Mesenchymal stem cell (in vitro differentiated cells and primary cell): ENCODE measurements at regions not wholly inside any gene's neighbourhood (a gene's known extent, or its start where the extent isn't known, plus 50 kb on each side); places are given as distances from the start of the nearest gene placed in this dataset.

Source experiments
- DNase-seq: peaks from one replicate; pipeline ENCODE4 v3.0.0-alpha.2; 2013
- H2AFZ ChIP-seq: one replicate; pipeline ENCODE4 v1.6.1; 2013; ENCODE audit warnings: low read depth, mild to moderate bottlenecking, control low read depth, inconsistent platforms, low read length, moderate library complexity
- H2AK5ac ChIP-seq: 2 replicates; pipeline ENCODE4 v1.6.1; 2013; ENCODE audit warnings: low read length, moderate library complexity, mild to moderate bottlenecking, inconsistent platforms; ENCODE audit not compliant: severe bottlenecking
- H2BK120ac ChIP-seq: one replicate; pipeline ENCODE4 v1.6.1; 2013; ENCODE audit warnings: low read depth, mild to moderate bottlenecking, inconsistent platforms, low read length, moderate library complexity
- H2BK12ac ChIP-seq, 2 experiments: one replicate each; pipeline ENCODE4 v1.6.1; 2013; ENCODE audit warnings: inconsistent platforms in 2 of 2, low read length in 2 of 2, mild to moderate bottlenecking in 2 of 2, moderate library complexity in 2 of 2, control low read depth in 1 of 2
- H2BK15ac ChIP-seq: one replicate; pipeline ENCODE4 v1.6.1; 2013; ENCODE audit warnings: mild to moderate bottlenecking, low read depth, inconsistent platforms; ENCODE audit not compliant: poor library complexity, severe bottlenecking
- H2BK5ac ChIP-seq: 2 replicates; pipeline ENCODE4 v1.6.1; 2013; ENCODE audit warnings: low read depth, mild to moderate bottlenecking, low read length, control low read depth, inconsistent platforms; ENCODE audit not compliant: poor library complexity, severe bottlenecking
- H3K14ac ChIP-seq, 2 experiments: one replicate each; pipeline ENCODE4 v1.6.1; 2013; ENCODE audit warnings: inconsistent platforms in 2 of 2, low read length in 2 of 2, control low read depth in 1 of 2, mild to moderate bottlenecking in 1 of 2, moderate library complexity in 1 of 2
- H3K18ac ChIP-seq, 2 experiments: one replicate each; pipeline ENCODE4 v1.6.1; 2013; ENCODE audit warnings: inconsistent platforms in 2 of 2, low read length in 2 of 2, control low read depth in 1 of 2, low read depth in 1 of 2, mild to moderate bottlenecking in 1 of 2
- H3K23ac ChIP-seq, 2 experiments: one replicate each; pipeline ENCODE4 v1.6.1; 2013; ENCODE audit warnings: inconsistent platforms in 2 of 2, low read length in 2 of 2, mild to moderate bottlenecking in 2 of 2, moderate library complexity in 2 of 2, control low read depth in 1 of 2
- H3K27ac ChIP-seq: 2 replicates; pipeline ENCODE4 v1.5.1; 2013; ENCODE audit warnings: mild to moderate bottlenecking, moderate library complexity, low read length, control low read depth, inconsistent platforms; ENCODE audit not compliant: poor library complexity, severe bottlenecking
- H3K27me3 ChIP-seq, 2 experiments: 2 replicates each; pipeline versions ENCODE4 v1.6.1 to v1.7.0; 2013; ENCODE audit warnings: low read length in 2 of 2, mild to moderate bottlenecking in 2 of 2, moderate library complexity in 2 of 2, control low read depth in 1 of 2, inconsistent platforms in 1 of 2; ENCODE audit not compliant: control insufficient read depth in 1 of 2, insufficient read depth in 1 of 2
- H3K36me3 ChIP-seq, 2 experiments: 2 replicates each; pipeline versions ENCODE4 v1.6.1 to v1.7.0; 2013; ENCODE audit warnings: low read length in 2 of 2, control low read depth in 1 of 2, inconsistent platforms in 1 of 2, low read depth in 1 of 2, mild to moderate bottlenecking in 1 of 2; ENCODE audit not compliant: insufficient read depth in 2 of 2, control insufficient read depth in 1 of 2
- H3K4ac ChIP-seq, 2 experiments: one replicate each; pipeline ENCODE4 v1.6.1; 2013; ENCODE audit warnings: inconsistent platforms in 2 of 2, low read length in 2 of 2, mild to moderate bottlenecking in 2 of 2, moderate library complexity in 2 of 2, control low read depth in 1 of 2, low read depth in 1 of 2
- H3K4me1 ChIP-seq: 2 replicates; pipeline ENCODE4 v1.6.1; 2013; ENCODE audit warnings: low read depth, low read length, control low read depth; ENCODE audit not compliant: control insufficient read depth, insufficient read depth
- H3K4me2 ChIP-seq: 2 replicates; pipeline ENCODE4 v1.6.1; 2013; ENCODE audit warnings: low read length, mild to moderate bottlenecking, inconsistent platforms; ENCODE audit not compliant: poor library complexity, severe bottlenecking
- H3K4me3 ChIP-seq, 2 experiments: 2 replicates each; pipeline versions ENCODE4 v1.5.1 to v1.7.0; 2013; ENCODE audit warnings: low read length in 2 of 2, mild to moderate bottlenecking in 2 of 2, control low read depth in 1 of 2, low read depth in 1 of 2; ENCODE audit not compliant: insufficient read depth in 1 of 2
- H3K79me1 ChIP-seq: replicated peaks from 2 replicates; pipeline ENCODE4 v1.6.1; 2013; ENCODE audit warnings: mild to moderate bottlenecking, control low read depth, low read length, inconsistent platforms; ENCODE audit not compliant: poor library complexity, severe bottlenecking
- H3K9ac ChIP-seq: 2 replicates; pipeline ENCODE4 v1.7.0; 2013; ENCODE audit warnings: mild to moderate bottlenecking, low read length, moderate library complexity
- H3K9me3 ChIP-seq: 2 replicates; pipeline ENCODE4 v1.7.0; 2013; ENCODE audit warnings: mild to moderate bottlenecking, low read length; ENCODE audit not compliant: control insufficient read depth
- H4K8ac ChIP-seq: one replicate; pipeline ENCODE4 v1.6.1; 2013; ENCODE audit warnings: inconsistent platforms, mild to moderate bottlenecking, low read length, moderate library complexity
- H4K91ac ChIP-seq: one replicate; pipeline ENCODE4 v1.6.1; 2013; ENCODE audit warnings: mild to moderate bottlenecking, low read length, inconsistent platforms
- WGBS: methylation state at CpG from one replicate; pipeline ENCODE4 v1.1.7; 2013; ENCODE audit warnings: mixed read lengths; 5-methylcytosine and 5-hydroxymethylcytosine counted together

GRCh38 chr16:55947366-55947765 is 72.2 kb upstream of the CES5A start:
- Histone ChIP-seq H3K23ac (no peak overlapping the region), H3K9ac (no peak overlapping the region), H3K36me3 (no peaks in the 10 kb centered on the region), H3K4me3 (no peak overlapping the region), H3K27ac (no peak overlapping the region), H2BK15ac (no peak overlapping the region), H2BK5ac (no peak overlapping the region), H3K27me3 (peaks cover 9 to 18% of the 10 kb centered on the region in 2 experiments), H2AK5ac (no peak overlapping the region), H2BK12ac (no peak overlapping the region), H3K9me3 (no peaks in the 10 kb centered on the region), H2BK120ac (no peak overlapping the region), H2AFZ (no peak overlapping the region), H3K4me2 (no peak overlapping the region), H3K79me1 (no peaks in the 10 kb centered on the region), H4K91ac (no peak overlapping the region), H3K14ac (no peak overlapping the region), H3K4ac (no peak overlapping the region), H3K4me1 (no peaks in the 10 kb centered on the region), H3K18ac (no peak overlapping the region), H4K8ac (no peak overlapping the region)
- no peak for DNase-seq
- 51% methylated on average over 1 of the region's 1 CpG for WGBS

GRCh38 chr16:55944377-55944802 is 69.2 kb upstream of the CES5A start:
- Histone ChIP-seq H3K79me1 (no peaks in the 10 kb centered on the region), H2BK5ac (no peak overlapping the region), H2BK120ac (no peak overlapping the region), H2BK15ac (no peak overlapping the region), H4K91ac (no peak overlapping the region), H3K14ac (no peak overlapping the region), H2AK5ac (no peak overlapping the region), H3K4me2 (no peak overlapping the region), H2AFZ (no peak overlapping the region), H3K18ac (no peak overlapping the region), H4K8ac (no peak overlapping the region), H3K27me3 (peaks cover 9 to 35% of the 10 kb centered on the region in 2 experiments), H3K27ac (no peak overlapping the region), H3K36me3 (no peaks in the 10 kb centered on the region), H3K4ac (no peak overlapping the region), H3K9ac (peak overlapping the region; percentile 46), H3K4me1 (no peaks in the 10 kb centered on the region), H3K23ac (no peak overlapping the region), H3K9me3 (no peaks in the 10 kb centered on the region), H2BK12ac (no peak overlapping the region), H3K4me3 (no peak overlapping the region)
- WGBS = 50% methylated on average over 7 of the region's 8 CpGs
- DNase-seq = peak; percentile 59

- Histone ChIP-seq H3K27ac (no peak overlapping the region), H2BK12ac (no peak overlapping the region), H3K4me2 (no peak overlapping the region), H2BK120ac (no peak overlapping the region), H3K4me1 (no peaks in the 10 kb centered on the region), H3K18ac (no peak overlapping the region), H3K79me1 (no peaks in the 10 kb centered on the region), H3K14ac (no peak overlapping the region), H3K4ac (no peak overlapping the region), H3K9me3 (no peaks in the 10 kb centered on the region), H3K4me3 (no peak overlapping the region), H3K36me3 (no peaks in the 10 kb centered on the region), H3K9ac (no peak overlapping the region), H3K27me3 (peaks cover 9 to 35% of the 10 kb centered on the region in 2 experiments), H2BK15ac (no peak overlapping the region), H4K91ac (no peak overlapping the region), H2AFZ (no peak overlapping the region), H3K23ac (no peak overlapping the region), H4K8ac (no peak overlapping the region), H2AK5ac (no peak overlapping the region), H2BK5ac (no peak overlapping the region)
- DNase-seq = no peak
- WGBS = 68% methylated on average over 4 of the region's 4 CpGs
Observed at GRCh38 chr16:55943267-55943666, 68.1 kb upstream of the CES5A start.

GRCh38 chr16:55942821-55943220 is 67.6 kb upstream of the CES5A start:
- no peak overlapping the region for H4K8ac ChIP-seq
- H2BK12ac ChIP-seq = no peak overlapping the region
- DNase-seq = no peak
- no peak overlapping the region for H2AFZ ChIP-seq
- H3K4ac ChIP-seq = no peak overlapping the region
- peaks cover 9 to 35% of the 10 kb centered on the region in 2 experiments for H3K27me3 ChIP-seq
- no peak overlapping the region for H3K4me2 ChIP-seq
- no peak overlapping the region for H3K4me3 ChIP-seq
- no peak overlapping the region for H3K9ac ChIP-seq
- H3K4me1 ChIP-seq = no peaks in the 10 kb centered on the region
- no peak overlapping the region for H2BK15ac ChIP-seq
- H3K14ac ChIP-seq = no peak overlapping the region
- WGBS = 85% methylated on average over 2 of the region's 3 CpGs
- no peak overlapping the region for H2BK5ac ChIP-seq
- H3K27ac ChIP-seq = no peak overlapping the region
- H2AK5ac ChIP-seq = no peak overlapping the region
- H4K91ac ChIP-seq = no peak overlapping the region
- no peak overlapping the region for H2BK120ac ChIP-seq
- no peaks in the 10 kb centered on the region for H3K79me1 ChIP-seq
- H3K9me3 ChIP-seq = no peaks in the 10 kb centered on the region
- H3K36me3 ChIP-seq = no peaks in the 10 kb centered on the region
- H3K23ac ChIP-seq = no peak overlapping the region
- H3K18ac ChIP-seq = no peak overlapping the region
